ENCODE measurements at regions not wholly inside any gene's neighbourhood (a gene's known extent, or its start where the extent isn't known, plus 50 kb on each side); places are given as distances from the start of the nearest gene placed in this dataset.

- no peaks in the 10 kb centered on the region for H3K36me3 Mint-ChIP-seq
- Histone ChIP-seq H2AFZ (ENCODE audit: insufficient read depth, low read depth, low read length, poor library complexity, severe bottlenecking) (no peak overlapping the region), H3K79me2 (ENCODE audit: insufficient read depth, low read length) (no peaks in the 10 kb centered on the region), H3K36me3 (replicated peaks in 1 of 2; ENCODE audit: control insufficient read depth in 1 of 2, insufficient read depth in 2 of 2, low read length in 2 of 2) (no peaks in the 10 kb centered on the region), H3K9me3 (replicated peaks in 1 of 2; ENCODE audit: control insufficient read depth in 1 of 2, insufficient read depth in 1 of 2, low read length in 2 of 2) (no peaks in the 10 kb centered on the region), H3K27me3 (ENCODE audit: control insufficient read depth in 2 of 2, insufficient read depth in 2 of 2, low read length in 2 of 2) (no peaks in the 10 kb centered on the region), H3K4me3 (replicated peaks in 1 of 3; ENCODE audit: low read depth in 2 of 3, low read length in 3 of 3) (no peak overlapping the region), H3K27ac (ENCODE audit: low read depth in 1 of 2, low read length in 2 of 2) (no peak overlapping the region), H3K9ac (ENCODE audit: insufficient read depth, low read length, poor library complexity, severe bottlenecking) (no peak overlapping the region), H3K4me2 (replicated peaks; ENCODE audit: extremely low read depth, low read length, poor library complexity, severe bottlenecking) (no peak overlapping the region), H4K20me1 (ENCODE audit: insufficient read depth, low read length) (no peaks in the 10 kb centered on the region), H3K4me1 (ENCODE audit: control insufficient read depth in 1 of 2, insufficient read depth in 2 of 2, low read length in 2 of 2) (no peaks in the 10 kb centered on the region)
- H3K9me3 Mint-ChIP-seq = peaks cover 0 to 9% (median 0%) of the 10 kb centered on the region in 7 donors
- WGBS (ENCODE audit: insufficient coverage) = no CpG with 5 or more reads among the region's 1 CpG
- H3K4me3 Mint-ChIP-seq = no peak overlapping the region
- no peak for TF ChIP-seq CTCF (IDR thresholded peaks at IDR 0.05)
- DNase-seq = no peak
- peaks cover 0 to 2% (median 1%) of the 10 kb centered on the region in 3 donors for H3K27me3 Mint-ChIP-seq (ENCODE audit: low read depth in 3 of 3)
- H3K27ac Mint-ChIP-seq = no peak overlapping the region
- intact Hi-C loops (cut with micrococcal nuclease) = no loop called here
- H3K4me1 Mint-ChIP-seq = no peaks in the 10 kb centered on the region
Measured at GRCh38 chr11:104442321-104442720, 278.4 kb upstream of the PDGFD start.

GRCh38 chr11:104435494-104435893 is 271.5 kb upstream of the PDGFD start:
- H3K9ac ChIP-seq (ENCODE audit: insufficient read depth, low read length, poor library complexity, severe bottlenecking) = no peak overlapping the region

More at GRCh38 chr11:104435494-104435893, 271.5 kb upstream of the PDGFD start:
- Histone ChIP-seq H3K27me3 (ENCODE audit: control insufficient read depth in 2 of 2, insufficient read depth in 2 of 2, low read length in 2 of 2) (no peaks in the 10 kb centered on the region), H4K20me1 (ENCODE audit: insufficient read depth, low read length) (no peaks in the 10 kb centered on the region), H3K27ac (ENCODE audit: low read depth in 1 of 2, low read length in 2 of 2) (no peak overlapping the region), H3K4me2 (replicated peaks; ENCODE audit: extremely low read depth, low read length, poor library complexity, severe bottlenecking) (no peak overlapping the region), H3K9me3 (replicated peaks in 1 of 2; ENCODE audit: control insufficient read depth in 1 of 2, insufficient read depth in 1 of 2, low read length in 2 of 2) (no peaks in the 10 kb centered on the region), H3K4me3 (replicated peaks in 1 of 3; ENCODE audit: low read depth in 2 of 3, low read length in 3 of 3) (no peak overlapping the region), H3K79me2 (ENCODE audit: insufficient read depth, low read length) (no peaks in the 10 kb centered on the region), H3K4me1 (ENCODE audit: control insufficient read depth in 1 of 2, insufficient read depth in 2 of 2, low read length in 2 of 2) (no peaks in the 10 kb centered on the region), H3K36me3 (replicated peaks in 1 of 2; ENCODE audit: control insufficient read depth in 1 of 2, insufficient read depth in 2 of 2, low read length in 2 of 2) (no peaks in the 10 kb centered on the region), H2AFZ (ENCODE audit: insufficient read depth, low read depth, low read length, poor library complexity, severe bottlenecking) (no peak overlapping the region)
- Mint-ChIP-seq H3K9me3 (peaks cover 0 to 5% (median 3%) of the 10 kb centered on the region in 7 donors), H3K27ac (no peak overlapping the region), H3K4me1 (no peaks in the 10 kb centered on the region), H3K4me3 (no peak overlapping the region), H3K27me3 (ENCODE audit: low read depth in 3 of 3) (no peaks in the 10 kb centered on the region), H3K36me3 (no peaks in the 10 kb centered on the region)
- intact Hi-C loops (cut with micrococcal nuclease) = no loop called here
- no peak for DNase-seq
- TF ChIP-seq CTCF (IDR thresholded peaks at IDR 0.05) = no peak

Measured in CD14-positive monocyte (primary cell).